ENCODE measurements at regions not wholly inside any gene's neighbourhood (a gene's known extent, or its start where the extent isn't known, plus 50 kb on each side); places are given as distances from the start of the nearest gene placed in this dataset.

GRCh38 chr2:239502430-239503186 is 101.8 kb upstream of the HDAC4 start:
- peak overlapping the region; percentile 93 for H3K27ac ChIP-seq (replicated peaks)
- no peak overlapping the region for H3K4me3 ChIP-seq (replicated peaks; ENCODE audit: insufficient read depth, low read length)
- H3K27me3 ChIP-seq (ENCODE audit: insufficient read depth, poor library complexity, severe bottlenecking), result no peaks in the 10 kb centered on the region
- no peak for DNase-seq (ENCODE audit: low read depth in 1 of 2, low spot score in 1 of 2)
- TF ChIP-seq SPI1 (IDR thresholded peaks at IDR 0.05; ENCODE audit: borderline replicate concordance, low read depth), result no peak
- no peak for TF ChIP-seq REST (IDR thresholded peaks at IDR 0.05; ENCODE audit: insufficient replicate concordance, low read depth)
- TF ChIP-seq POLR2AphosphoS5 (IDR thresholded peaks at IDR 0.05; ENCODE audit: low read depth), result no peak
- TF ChIP-seq CTCF (IDR thresholded peaks at IDR 0.05; ENCODE audit: insufficient read depth, low read length), result no peak
- TF ChIP-seq GABPA (IDR thresholded peaks at IDR 0.05; ENCODE audit: low read depth), result no peak

- DNase-seq (ENCODE audit: low read depth in 1 of 2, low spot score in 1 of 2), result peak; percentile 96 to 98
- no peak for TF ChIP-seq CTCF (IDR thresholded peaks at IDR 0.05; ENCODE audit: insufficient read depth, low read length)
- peak; percentile 60; the same call in 1 of the 2 replicates for TF ChIP-seq SPI1 (IDR thresholded peaks at IDR 0.05; ENCODE audit: borderline replicate concordance, low read depth)
- peak; percentile 73 for TF ChIP-seq POLR2AphosphoS5 (IDR thresholded peaks at IDR 0.05; ENCODE audit: low read depth)
- H3K27ac ChIP-seq (replicated peaks), result peak overlapping the region; percentile 93
- H3K27me3 ChIP-seq (ENCODE audit: insufficient read depth, poor library complexity, severe bottlenecking), result no peaks in the 10 kb centered on the region
- H3K4me3 ChIP-seq (replicated peaks; ENCODE audit: insufficient read depth, low read length), result peak overlapping the region; percentile 11; the same call in 1 of the 2 replicates
Measured at GRCh38 chr2:239500574-239501550, 100.0 kb upstream of the HDAC4 start.

- Histone ChIP-seq H3K4me3 (replicated peaks; ENCODE audit: insufficient read depth, low read length) (no peak overlapping the region), H3K27ac (replicated peaks) (peak overlapping the region; percentile 93), H3K27me3 (ENCODE audit: insufficient read depth, poor library complexity, severe bottlenecking) (no peaks in the 10 kb centered on the region)
- DNase-seq (ENCODE audit: low read depth in 1 of 2, low spot score in 1 of 2), result peak; percentile 51 to 67
- TF ChIP-seq POLR2AphosphoS5 (IDR thresholded peaks at IDR 0.05; ENCODE audit: low read depth) (no peak), CTCF (IDR thresholded peaks at IDR 0.05; ENCODE audit: insufficient read depth, low read length) (no peak), REST (IDR thresholded peaks at IDR 0.05; ENCODE audit: insufficient replicate concordance, low read depth) (no peak), GABPA (IDR thresholded peaks at IDR 0.05; ENCODE audit: low read depth) (no peak), SPI1 (IDR thresholded peaks at IDR 0.05; ENCODE audit: borderline replicate concordance, low read depth) (no peak)
Measured at GRCh38 chr2:239499726-239500573, 99.1 kb upstream of the HDAC4 start.
